ENCODE measurements at regions not wholly inside any gene's neighbourhood (a gene's known extent, or its start where the extent isn't known, plus 50 kb on each side); places are given as distances from the start of the nearest gene placed in this dataset.

DNA sequence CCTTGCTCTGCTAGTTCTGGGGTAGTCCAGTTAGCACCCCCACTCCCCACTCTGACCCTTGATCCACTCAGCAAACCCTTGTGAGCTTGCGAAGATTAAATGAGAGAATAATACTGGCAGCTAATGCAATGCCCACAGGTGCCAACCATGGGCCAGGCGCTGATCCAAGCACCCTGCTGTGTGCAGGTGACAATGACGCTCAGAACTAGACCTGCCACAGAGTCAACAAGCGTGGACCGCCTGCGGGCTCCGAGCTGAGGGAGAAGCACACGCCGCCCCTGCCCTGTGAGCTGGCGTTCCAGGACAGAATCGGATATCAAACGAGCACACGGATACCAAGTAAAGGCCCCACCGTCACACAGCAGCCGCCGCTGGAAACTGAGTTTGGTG is 129.2 kb downstream of the FAM53A start:
- TF ChIP-seq, protein P1, sequence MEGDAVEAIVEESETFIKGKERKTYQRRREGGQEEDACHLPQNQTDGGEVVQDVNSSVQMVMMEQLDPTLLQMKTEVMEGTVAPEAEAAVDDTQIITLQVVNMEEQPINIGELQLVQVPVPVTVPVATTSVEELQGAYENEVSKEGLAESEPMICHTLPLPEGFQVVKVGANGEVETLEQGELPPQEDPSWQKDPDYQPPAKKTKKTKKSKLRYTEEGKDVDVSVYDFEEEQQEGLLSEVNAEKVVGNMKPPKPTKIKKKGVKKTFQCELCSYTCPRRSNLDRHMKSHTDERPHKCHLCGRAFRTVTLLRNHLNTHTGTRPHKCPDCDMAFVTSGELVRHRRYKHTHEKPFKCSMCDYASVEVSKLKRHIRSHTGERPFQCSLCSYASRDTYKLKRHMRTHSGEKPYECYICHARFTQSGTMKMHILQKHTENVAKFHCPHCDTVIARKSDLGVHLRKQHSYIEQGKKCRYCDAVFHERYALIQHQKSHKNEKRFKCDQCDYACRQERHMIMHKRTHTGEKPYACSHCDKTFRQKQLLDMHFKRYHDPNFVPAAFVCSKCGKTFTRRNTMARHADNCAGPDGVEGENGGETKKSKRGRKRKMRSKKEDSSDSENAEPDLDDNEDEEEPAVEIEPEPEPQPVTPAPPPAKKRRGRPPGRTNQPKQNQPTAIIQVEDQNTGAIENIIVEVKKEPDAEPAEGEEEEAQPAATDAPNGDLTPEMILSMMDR (IDR thresholded peaks at IDR 0.05; ENCODE audit: extremely low read depth in 1 of 2, insufficient read depth in 1 of 2, low read depth in 1 of 2, low read length in 2 of 2): no peak
- TF ChIP-seq EZH2 (IDR thresholded peaks at IDR 0.05; ENCODE audit: borderline replicate concordance, low read depth, low read length, severe bottlenecking): no peak
- TF ChIP-seq POLR2A (IDR thresholded peaks at IDR 0.05; ENCODE audit: low read depth, low read length): no peak
- TF ChIP-seq, protein P2, sequence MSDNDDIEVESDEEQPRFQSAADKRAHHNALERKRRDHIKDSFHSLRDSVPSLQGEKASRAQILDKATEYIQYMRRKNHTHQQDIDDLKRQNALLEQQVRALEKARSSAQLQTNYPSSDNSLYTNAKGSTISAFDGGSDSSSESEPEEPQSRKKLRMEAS (IDR thresholded peaks at IDR 0.05; ENCODE audit: insufficient read depth, insufficient read length): no peak
- no peak for TF ChIP-seq GATA2 (IDR thresholded peaks at IDR 0.05; ENCODE audit: insufficient read depth, insufficient read length, low read depth, low read length)

Data from endothelial cell of umbilical vein (primary cell).